Stimulated activated naive B cell treated with anti-CD40 and anti-IgM and Interleukin-4, amounts not matched to agents 10 μg/mL and 1 μg/mL and 100 μg/mL, for 72 hours (primary cell): ENCODE measurements at regions not wholly inside any gene's neighbourhood (a gene's known extent, or its start where the extent isn't known, plus 50 kb on each side); places are given as distances from the start of the nearest gene placed in this dataset.

Experiments
- ATAC-seq, 2 donors: fragments of 150-1000 bp; cut with Tn5 transposase; replicated peaks; 2 replicates each; pipeline ENCODE4 v1.10.0; 2021; ENCODE audit warnings: moderate library complexity in 1 of 2
- DNase-seq: peaks from one replicate; pipeline ENCODE4 v3.0.0; 2021
- H3K27ac Mint-ChIP-seq: one replicate; pipeline ENCODE4 v1.8.0; 2022; ENCODE audit warnings: mild to moderate bottlenecking, mixed read lengths
- H3K27me3 Mint-ChIP-seq, 2 donors: one replicate each; pipeline ENCODE4 v1.8.0; 2022; ENCODE audit warnings: mixed read lengths in 2 of 2
- H3K36me3 Mint-ChIP-seq, 2 donors: one replicate each; pipeline ENCODE4 v1.8.0; 2022; ENCODE audit warnings: mixed read lengths in 2 of 2, mild to moderate bottlenecking in 1 of 2
- H3K4me1 Mint-ChIP-seq, 2 donors: one replicate each; pipeline ENCODE4 v1.8.0; 2022; ENCODE audit warnings: mixed read lengths in 2 of 2, mild to moderate bottlenecking in 1 of 2
- H3K4me3 Mint-ChIP-seq, 2 donors: one replicate each; pipeline ENCODE4 v1.8.0; 2022; ENCODE audit warnings: mild to moderate bottlenecking in 2 of 2, mixed read lengths in 2 of 2, moderate library complexity in 1 of 2
- H3K9me3 Mint-ChIP-seq, 2 donors: one replicate each; pipeline ENCODE4 v1.8.0; 2022; ENCODE audit warnings: mixed read lengths in 2 of 2, mild to moderate bottlenecking in 1 of 2

- H3K36me3 Mint-ChIP-seq: no peaks in the 10 kb centered on the region
- no peaks in the 10 kb centered on the region for H3K4me1 Mint-ChIP-seq
- no peak overlapping the region for H3K27ac Mint-ChIP-seq
- H3K27me3 Mint-ChIP-seq: no peaks in the 10 kb centered on the region
- no peak overlapping the region for H3K4me3 Mint-ChIP-seq
- no peak for DNase-seq
- ATAC-seq: no peak
- peaks cover 16 to 21% of the 10 kb centered on the region in 2 donors for H3K9me3 Mint-ChIP-seq
Measured at GRCh38 chr4:17138847-17139246, 240.4 kb upstream of the LDB2 start.

- Mint-ChIP-seq H3K4me3 (no peak overlapping the region), H3K27me3 (no peaks in the 10 kb centered on the region), H3K9me3 (peaks cover 8 to 9% of the 10 kb centered on the region in 2 donors), H3K4me1 (no peaks in the 10 kb centered on the region), H3K27ac (no peak overlapping the region), H3K36me3 (no peaks in the 10 kb centered on the region)
- ATAC-seq (no peak), DNase-seq (no peak)
Measured at GRCh38 chr4:17134565-17134964, 236.1 kb upstream of the LDB2 start.

- Mint-ChIP-seq H3K36me3 (no peaks in the 10 kb centered on the region), H3K27ac (no peak overlapping the region), H3K9me3 (peaks cover 8% of the 10 kb centered on the region in 2 donors), H3K4me3 (no peak overlapping the region), H3K4me1 (no peaks in the 10 kb centered on the region), H3K27me3 (no peaks in the 10 kb centered on the region)
- no peak for ATAC-seq
- no peak for DNase-seq
Measured at GRCh38 chr4:17134100-17134499, 235.7 kb upstream of the LDB2 start.

GRCh38 chr4:17132226-17132625 lies 233.8 kb upstream of the LDB2 start:
- Mint-ChIP-seq H3K27ac (no peak overlapping the region), H3K9me3 (peaks cover 1 to 3% of the 10 kb centered on the region in 2 donors), H3K4me3 (no peak overlapping the region), H3K4me1 (no peaks in the 10 kb centered on the region), H3K36me3 (no peaks in the 10 kb centered on the region), H3K27me3 (no peaks in the 10 kb centered on the region)
- DNase-seq (no peak), ATAC-seq (no peak)

GRCh38 chr4:17128268-17128667 lies 229.8 kb upstream of the LDB2 start:
- Mint-ChIP-seq H3K4me3 (no peak overlapping the region), H3K27me3 (no peaks in the 10 kb centered on the region), H3K27ac (no peak overlapping the region), H3K9me3 (peaks cover 0 to 3% of the 10 kb centered on the region in 2 donors), H3K4me1 (no peaks in the 10 kb centered on the region), H3K36me3 (no peaks in the 10 kb centered on the region)
- no peak for ATAC-seq
- DNase-seq: no peak

GRCh38 chr4:17126321-17126966 lies 228.0 kb upstream of the LDB2 start:
- H3K36me3 Mint-ChIP-seq: no peaks in the 10 kb centered on the region
- no peaks in the 10 kb centered on the region for H3K4me1 Mint-ChIP-seq
- peaks cover 0 to 3% of the 10 kb centered on the region in 2 donors for H3K9me3 Mint-ChIP-seq
- H3K4me3 Mint-ChIP-seq: no peak overlapping the region
- no peak overlapping the region for H3K27ac Mint-ChIP-seq
- H3K27me3 Mint-ChIP-seq: no peaks in the 10 kb centered on the region
- DNase-seq: no peak
- ATAC-seq: no peak

GRCh38 chr4:17124767-17125166 lies 226.3 kb upstream of the LDB2 start:
- Mint-ChIP-seq H3K9me3 (peaks cover 0 to 1% of the 10 kb centered on the region in 2 donors), H3K4me1 (no peaks in the 10 kb centered on the region), H3K27ac (no peak overlapping the region), H3K4me3 (no peak overlapping the region), H3K27me3 (no peaks in the 10 kb centered on the region), H3K36me3 (no peaks in the 10 kb centered on the region)
- ATAC-seq (no peak), DNase-seq (no peak)

- Mint-ChIP-seq H3K9me3 (peaks cover 0 to 1% of the 10 kb centered on the region in 2 donors), H3K4me3 (no peak overlapping the region), H3K36me3 (no peaks in the 10 kb centered on the region), H3K27me3 (no peaks in the 10 kb centered on the region), H3K4me1 (no peaks in the 10 kb centered on the region), H3K27ac (no peak overlapping the region)
- ATAC-seq (no peak), DNase-seq (no peak)
Measured at GRCh38 chr4:17120761-17121160, 222.3 kb upstream of the LDB2 start.

GRCh38 chr4:17117746-17118145 lies 219.3 kb upstream of the LDB2 start:
- Mint-ChIP-seq H3K9me3 (peaks cover 0 to 2% of the 10 kb centered on the region in 2 donors), H3K36me3 (no peaks in the 10 kb centered on the region)

GRCh38 chr4:17115583-17115982 lies 217.1 kb upstream of the LDB2 start:
- no peak overlapping the region for H3K27ac Mint-ChIP-seq
- ATAC-seq (no peak), DNase-seq (no peak)
- H3K27me3 Mint-ChIP-seq: no peaks in the 10 kb centered on the region
- no peaks in the 10 kb centered on the region for H3K36me3 Mint-ChIP-seq
- H3K4me1 Mint-ChIP-seq: no peaks in the 10 kb centered on the region
- H3K9me3 Mint-ChIP-seq: peaks cover 0 to 2% of the 10 kb centered on the region in 2 donors
- H3K4me3 Mint-ChIP-seq: no peak overlapping the region

More at GRCh38 chr4:17117746-17118145, 219.3 kb upstream of the LDB2 start:
- Mint-ChIP-seq H3K4me3 (no peak overlapping the region), H3K4me1 (no peaks in the 10 kb centered on the region), H3K27me3 (no peaks in the 10 kb centered on the region), H3K27ac (no peak overlapping the region)
- DNase-seq (no peak), ATAC-seq (no peak)

GRCh38 chr4:17112292-17112659 lies 213.8 kb upstream of the LDB2 start:
- Mint-ChIP-seq H3K27me3 (no peaks in the 10 kb centered on the region), H3K27ac (no peak overlapping the region), H3K36me3 (no peaks in the 10 kb centered on the region), H3K4me1 (no peaks in the 10 kb centered on the region), H3K4me3 (no peak overlapping the region), H3K9me3 (peaks cover 2 to 3% of the 10 kb centered on the region in 2 donors)
- DNase-seq (no peak), ATAC-seq (no peak)

GRCh38 chr4:17109126-17109525 lies 210.7 kb upstream of the LDB2 start:
- Mint-ChIP-seq H3K36me3 (no peaks in the 10 kb centered on the region), H3K27ac (no peak overlapping the region), H3K4me1 (no peaks in the 10 kb centered on the region), H3K4me3 (no peak overlapping the region), H3K27me3 (no peaks in the 10 kb centered on the region), H3K9me3 (peaks cover 2 to 3% of the 10 kb centered on the region in 2 donors)
- ATAC-seq (no peak), DNase-seq (no peak)

- Mint-ChIP-seq H3K27ac (no peak overlapping the region), H3K4me1 (no peaks in the 10 kb centered on the region), H3K4me3 (no peak overlapping the region), H3K27me3 (no peaks in the 10 kb centered on the region), H3K9me3 (no peaks in the 10 kb centered on the region), H3K36me3 (no peaks in the 10 kb centered on the region)
- ATAC-seq: no peak
- no peak for DNase-seq
Measured at GRCh38 chr4:17103231-17103630, 204.8 kb upstream of the LDB2 start.

GRCh38 chr4:17098996-17099395 lies 200.6 kb upstream of the LDB2 start:
- no peaks in the 10 kb centered on the region for H3K36me3 Mint-ChIP-seq
- DNase-seq: no peak
- H3K4me1 Mint-ChIP-seq: no peaks in the 10 kb centered on the region
- no peak overlapping the region for H3K27ac Mint-ChIP-seq
- no peak overlapping the region for H3K4me3 Mint-ChIP-seq
- no peak for ATAC-seq
- no peaks in the 10 kb centered on the region for H3K9me3 Mint-ChIP-seq
- no peaks in the 10 kb centered on the region for H3K27me3 Mint-ChIP-seq

- ATAC-seq: no peak
- Mint-ChIP-seq H3K4me1 (peaks cover 0 to under 1% of the 10 kb centered on the region in 2 donors), H3K4me3 (no peak overlapping the region), H3K36me3 (no peaks in the 10 kb centered on the region), H3K27me3 (no peaks in the 10 kb centered on the region), H3K9me3 (no peaks in the 10 kb centered on the region), H3K27ac (no peak overlapping the region)
- no peak for DNase-seq
Measured at GRCh38 chr4:17098401-17098800, 200.0 kb upstream of the LDB2 start.

- Mint-ChIP-seq H3K4me1 (peaks cover 0 to 8% of the 10 kb centered on the region in 2 donors), H3K36me3 (no peaks in the 10 kb centered on the region), H3K27ac (no peak overlapping the region), H3K9me3 (no peaks in the 10 kb centered on the region), H3K4me3 (no peak overlapping the region), H3K27me3 (no peaks in the 10 kb centered on the region)
- ATAC-seq (no peak), DNase-seq (no peak)
Measured at GRCh38 chr4:17097362-17097761, 198.9 kb upstream of the LDB2 start.
